ENCODE measurements at regions not wholly inside any gene's neighbourhood (a gene's known extent, or its start where the extent isn't known, plus 50 kb on each side); places are given as distances from the start of the nearest gene placed in this dataset.

GRCh38 chr4:14926368-14926767 lies 75.9 kb upstream of the CPEB2 start:
- TF ChIP-seq GATA2 (IDR thresholded peaks at IDR 0.05; ENCODE audit: low read depth, low read length) (no peak), GATA3 (IDR thresholded peaks at IDR 0.05; ENCODE audit: low read depth, low read length) (no peak)

Measured in SH-SY5Y (cell line).